ENCODE measurements at regions not wholly inside any gene's neighbourhood (a gene's known extent, or its start where the extent isn't known, plus 50 kb on each side); places are given as distances from the start of the nearest gene placed in this dataset.

- Mint-ChIP-seq H3K9me3 (no peaks in the 10 kb centered on the region), H3K4me1 (ENCODE audit: low read depth) (no peaks in the 10 kb centered on the region), H3K27ac (no peak overlapping the region), H3K36me3 (ENCODE audit: low read depth) (no peaks in the 10 kb centered on the region), H3K4me3 (no peak overlapping the region), H3K27me3 (ENCODE audit: low read depth) (no peaks in the 10 kb centered on the region)
Observed at GRCh38 chr3:11698326-11699082, 54.8 kb upstream of the VGLL4 start.

DNA sequence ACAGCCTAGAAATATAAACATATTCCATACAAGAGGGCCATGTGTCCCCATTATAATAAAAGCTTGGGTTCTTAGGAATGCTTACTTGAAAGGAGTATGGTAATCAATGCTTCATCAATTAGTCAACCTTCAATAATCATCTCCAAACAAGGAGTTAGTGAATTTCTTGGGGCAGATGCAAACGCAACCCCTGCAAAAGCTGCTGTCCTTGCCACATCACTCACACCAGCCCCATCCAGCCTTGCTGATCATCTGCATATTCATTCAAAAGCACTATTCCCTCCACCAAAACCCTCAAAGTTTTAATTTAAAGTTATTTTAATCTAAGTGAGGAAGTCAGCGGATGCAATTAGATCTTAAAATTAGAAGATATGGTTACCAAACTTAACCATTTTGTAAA is 54.0 kb upstream of the VGLL4 start:
- Mint-ChIP-seq H3K27ac (no peak overlapping the region), H3K27me3 (ENCODE audit: low read depth) (no peaks in the 10 kb centered on the region), H3K9me3 (no peaks in the 10 kb centered on the region), H3K4me1 (ENCODE audit: low read depth) (no peaks in the 10 kb centered on the region), H3K4me3 (no peak overlapping the region), H3K36me3 (ENCODE audit: low read depth) (no peaks in the 10 kb centered on the region)

GRCh38 chr3:11696054-11696453 is 52.3 kb upstream of the VGLL4 start:
- no peak overlapping the region for H3K4me3 Mint-ChIP-seq
- H3K4me1 Mint-ChIP-seq (ENCODE audit: low read depth) = no peaks in the 10 kb centered on the region
- no peaks in the 10 kb centered on the region for H3K27me3 Mint-ChIP-seq (ENCODE audit: low read depth)
- H3K36me3 Mint-ChIP-seq (ENCODE audit: low read depth) = no peaks in the 10 kb centered on the region
- H3K9me3 Mint-ChIP-seq = no peaks in the 10 kb centered on the region
- no peak overlapping the region for H3K27ac Mint-ChIP-seq

Data from T-helper 1 cell treated with Interleukin-12 subunit alpha and Interleukin-12 subunit beta and Interleukin-4 antibody, amounts not matched to agents 30 μg/mL and 1 μg/mL, for 36 hours (primary cell).